ENCODE measurements at regions not wholly inside any gene's neighbourhood (a gene's known extent, or its start where the extent isn't known, plus 50 kb on each side); places are given as distances from the start of the nearest gene placed in this dataset.

GRCh38 chr14:42112108-42112507 is 505.4 kb downstream of the LRFN5 start:
- TF ChIP-seq JUND (IDR thresholded peaks at IDR 0.05) (no peak), SIN3A (IDR thresholded peaks at IDR 0.05; ENCODE audit: borderline replicate concordance, low read depth, low read length) (no peak), MXI1 (IDR thresholded peaks at IDR 0.05; ENCODE audit: low read depth, low read length) (no peak), POLR2AphosphoS5 (IDR thresholded peaks at IDR 0.05; ENCODE audit: low read depth, low read length) (no peak), YY1 (IDR thresholded peaks at IDR 0.05; ENCODE audit: low read depth) (no peak), CTCF (IDR thresholded peaks at IDR 0.05) (no peak), RCOR1 (IDR thresholded peaks at IDR 0.05; ENCODE audit: low read length) (no peak), FOSL2 (IDR thresholded peaks at IDR 0.05; ENCODE audit: borderline replicate concordance, low read depth) (no peak), EZH2phosphoT487 (IDR thresholded peaks at IDR 0.05; ENCODE audit: borderline replicate concordance, low read depth) (no peak)

Data from SK-N-SH (cell line).